Epithelial cell of prostate (primary cell): ENCODE measurements at regions not wholly inside any gene's neighbourhood (a gene's known extent, or its start where the extent isn't known, plus 50 kb on each side); places are given as distances from the start of the nearest gene placed in this dataset.

ENCODE experiments used
- DNase-seq: peaks from one replicate; pipeline ENCODE4 v3.0.0-alpha.2; 2011; ENCODE audit warnings: low read depth, low spot score
- H3K27ac ChIP-seq: fragments of 450-650 bp; 2 replicates; pipeline ENCODE4 v1.5.1; 2017; ENCODE audit warnings: mild to moderate bottlenecking

GRCh38 chr5:17690473-17690872 lies 56.2 kb downstream of the TAF11L14 start:
- no peak for DNase-seq
- H3K27ac ChIP-seq, result no peak overlapping the region

GRCh38 chr5:17691762-17692161 lies 57.5 kb downstream of the TAF11L14 start:
- no peak for DNase-seq
- no peak overlapping the region for H3K27ac ChIP-seq

- no peak for DNase-seq
- peak overlapping the region; percentile 54 for H3K27ac ChIP-seq
These were observed 60.1 kb downstream of the TAF11L14 start for GRCh38 chr5:17694371-17694770.

- DNase-seq, result peak; percentile 37
- H3K27ac ChIP-seq, result peak overlapping the region; percentile 54
These were observed 60.7 kb downstream of the TAF11L14 start for GRCh38 chr5:17694914-17695313.

GRCh38 chr5:17696627-17697026 lies 62.4 kb downstream of the TAF11L14 start:
- DNase-seq, result no peak
- H3K27ac ChIP-seq, result no peak overlapping the region

- DNase-seq, result no peak
- no peak overlapping the region for H3K27ac ChIP-seq
These were observed 63.4 kb downstream of the TAF11L14 start for GRCh38 chr5:17697671-17698070.

- DNase-seq, result no peak
- H3K27ac ChIP-seq, result no peak overlapping the region
These were observed 74.9 kb downstream of the TAF11L14 start for GRCh38 chr5:17709011-17709710.

- DNase-seq, result peak; percentile 33
- H3K27ac ChIP-seq, result no peak overlapping the region
These were observed 79.0 kb downstream of the TAF11L14 start for GRCh38 chr5:17713301-17713700.

GRCh38 chr5:17714186-17714585 lies 79.9 kb downstream of the TAF11L14 start:
- DNase-seq, result no peak
- no peak overlapping the region for H3K27ac ChIP-seq

- DNase-seq, result no peak
- H3K27ac ChIP-seq, result no peak overlapping the region
These were observed 85.3 kb downstream of the TAF11L14 start for GRCh38 chr5:17719592-17719991.

GRCh38 chr5:17720071-17720470 lies 85.8 kb downstream of the TAF11L14 start:
- DNase-seq, result no peak
- H3K27ac ChIP-seq, result no peak overlapping the region

GRCh38 chr5:17723876-17724275 lies 89.6 kb downstream of the TAF11L14 start:
- no peak overlapping the region for H3K27ac ChIP-seq
- no peak for DNase-seq

- H3K27ac ChIP-seq, result no peak overlapping the region
- no peak for DNase-seq
These were observed 92.8 kb downstream of the TAF11L14 start for GRCh38 chr5:17727098-17727497.

- DNase-seq, result no peak
- H3K27ac ChIP-seq, result no peak overlapping the region
These were observed 96.2 kb downstream of the TAF11L14 start for GRCh38 chr5:17730421-17730820.

- DNase-seq, result no peak
- no peak overlapping the region for H3K27ac ChIP-seq
These were observed 98.2 kb downstream of the TAF11L14 start for GRCh38 chr5:17732351-17732923.

GRCh38 chr5:17734011-17734410 lies 99.8 kb downstream of the TAF11L14 start:
- H3K27ac ChIP-seq, result no peak overlapping the region
- DNase-seq, result no peak

- no peak for DNase-seq
- H3K27ac ChIP-seq, result no peak overlapping the region
These were observed 101.5 kb downstream of the TAF11L14 start for GRCh38 chr5:17735761-17736160.

- DNase-seq, result no peak
- H3K27ac ChIP-seq, result no peak overlapping the region
These were observed 102.8 kb downstream of the TAF11L14 start for GRCh38 chr5:17737092-17737491.

- no peak for DNase-seq
- H3K27ac ChIP-seq, result no peak overlapping the region
These were observed 104.2 kb downstream of the TAF11L14 start for GRCh38 chr5:17738446-17738845.

GRCh38 chr5:17743580-17744435 lies 109.5 kb downstream of the TAF11L14 start:
- peak overlapping the region; percentile 19 for H3K27ac ChIP-seq
- DNase-seq, result no peak

GRCh38 chr5:17748201-17748600 lies 113.9 kb downstream of the TAF11L14 start:
- DNase-seq, result no peak
- no peak overlapping the region for H3K27ac ChIP-seq
